ENCODE measurements at regions not wholly inside any gene's neighbourhood (a gene's known extent, or its start where the extent isn't known, plus 50 kb on each side); places are given as distances from the start of the nearest gene placed in this dataset.

DNA sequence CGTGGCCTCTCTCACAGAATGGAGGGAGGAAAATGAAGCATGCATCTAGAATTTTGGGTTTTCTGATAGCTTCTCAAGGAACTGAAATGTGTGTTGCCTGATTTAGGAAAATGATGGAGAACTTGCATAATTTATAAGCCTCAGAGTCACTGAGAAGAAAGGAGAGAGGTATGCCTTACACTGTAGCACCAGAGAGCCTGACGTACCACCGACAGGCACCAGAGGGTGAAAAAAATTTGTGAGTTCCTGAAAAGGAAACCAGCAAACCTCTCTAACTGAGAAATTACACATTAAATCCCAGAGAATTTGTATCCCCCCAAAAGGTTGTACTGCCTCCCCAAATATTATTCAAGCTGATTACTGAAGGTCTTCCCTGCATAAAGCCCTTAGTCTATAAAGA lies 915.3 kb upstream of the SLITRK6 start:
- TF ChIP-seq, protein P1, sequence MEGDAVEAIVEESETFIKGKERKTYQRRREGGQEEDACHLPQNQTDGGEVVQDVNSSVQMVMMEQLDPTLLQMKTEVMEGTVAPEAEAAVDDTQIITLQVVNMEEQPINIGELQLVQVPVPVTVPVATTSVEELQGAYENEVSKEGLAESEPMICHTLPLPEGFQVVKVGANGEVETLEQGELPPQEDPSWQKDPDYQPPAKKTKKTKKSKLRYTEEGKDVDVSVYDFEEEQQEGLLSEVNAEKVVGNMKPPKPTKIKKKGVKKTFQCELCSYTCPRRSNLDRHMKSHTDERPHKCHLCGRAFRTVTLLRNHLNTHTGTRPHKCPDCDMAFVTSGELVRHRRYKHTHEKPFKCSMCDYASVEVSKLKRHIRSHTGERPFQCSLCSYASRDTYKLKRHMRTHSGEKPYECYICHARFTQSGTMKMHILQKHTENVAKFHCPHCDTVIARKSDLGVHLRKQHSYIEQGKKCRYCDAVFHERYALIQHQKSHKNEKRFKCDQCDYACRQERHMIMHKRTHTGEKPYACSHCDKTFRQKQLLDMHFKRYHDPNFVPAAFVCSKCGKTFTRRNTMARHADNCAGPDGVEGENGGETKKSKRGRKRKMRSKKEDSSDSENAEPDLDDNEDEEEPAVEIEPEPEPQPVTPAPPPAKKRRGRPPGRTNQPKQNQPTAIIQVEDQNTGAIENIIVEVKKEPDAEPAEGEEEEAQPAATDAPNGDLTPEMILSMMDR (optimal IDR thresholded peaks at IDR 0.05 in 1 of 3, IDR thresholded peaks at IDR 0.05 in 1 of 3, conservative IDR thresholded peaks at IDR 0.05 in 1 of 3; ENCODE audit: extremely low read depth in 1 of 3, insufficient read depth in 2 of 3, low read length in 3 of 3) = no peak
- no peak for TF ChIP-seq EZH2 (IDR thresholded peaks at IDR 0.05; ENCODE audit: low read length)
